ENCODE measurements at regions not wholly inside any gene's neighbourhood (a gene's known extent, or its start where the extent isn't known, plus 50 kb on each side); places are given as distances from the start of the nearest gene placed in this dataset.

GRCh38 chr1:55500601-55501000 lies 285.4 kb upstream of the USP24 start:
- Mint-ChIP-seq H3K4me1 (ENCODE audit: low read depth) (no peaks in the 10 kb centered on the region), H3K36me3 (ENCODE audit: low read depth) (no peaks in the 10 kb centered on the region), H3K9me3 (ENCODE audit: insufficient read depth) (no peaks in the 10 kb centered on the region), H3K4me3 (no peak overlapping the region), H3K27ac (no peak overlapping the region), H3K27me3 (ENCODE audit: low read depth) (peaks cover 2% of the 10 kb centered on the region)
- POLR2A ChIA-PET: no interaction called here
- no peak for ATAC-seq
- CTCF ChIA-PET: no interaction called here
- no peak for DNase-seq

GRCh38 chr1:55490547-55490946 lies 275.4 kb upstream of the USP24 start:
- no peaks in the 10 kb centered on the region for H3K9me3 Mint-ChIP-seq (ENCODE audit: insufficient read depth)
- no peaks in the 10 kb centered on the region for H3K4me1 Mint-ChIP-seq (ENCODE audit: low read depth)
- no peak overlapping the region for H3K4me3 Mint-ChIP-seq
- H3K36me3 Mint-ChIP-seq (ENCODE audit: low read depth): no peaks in the 10 kb centered on the region
- ChIA-PET CTCF (interaction anchor here (1.5 kb wide), 1 partner anchor 12 kb away, joined by 3 read pairs; no protein-coding TSS in a partner anchor), POLR2A (no interaction called here)
- ATAC-seq (no peak), DNase-seq (no peak)
- no peaks in the 10 kb centered on the region for H3K27me3 Mint-ChIP-seq (ENCODE audit: low read depth)
- H3K27ac Mint-ChIP-seq: no peak overlapping the region

GRCh38 chr1:55484173-55484572 lies 269.0 kb upstream of the USP24 start:
- H3K36me3 Mint-ChIP-seq (ENCODE audit: low read depth): no peaks in the 10 kb centered on the region
- DNase-seq (no peak), ATAC-seq (no peak)
- no peak overlapping the region for H3K27ac Mint-ChIP-seq
- H3K4me1 Mint-ChIP-seq (ENCODE audit: low read depth): no peaks in the 10 kb centered on the region
- POLR2A ChIA-PET: no interaction called here
- CTCF ChIA-PET: no interaction called here
- peaks cover 3% of the 10 kb centered on the region for H3K27me3 Mint-ChIP-seq (ENCODE audit: low read depth)
- H3K4me3 Mint-ChIP-seq: no peak overlapping the region
- H3K9me3 Mint-ChIP-seq (ENCODE audit: insufficient read depth): no peaks in the 10 kb centered on the region

GRCh38 chr1:55483523-55483922 lies 268.4 kb upstream of the USP24 start:
- ChIA-PET CTCF (interaction anchor here (0.9 kb wide), 1 partner anchor 108 kb away, joined by 3 read pairs; no protein-coding TSS in a partner anchor), POLR2A (no interaction called here)
- Mint-ChIP-seq H3K4me1 (ENCODE audit: low read depth) (no peaks in the 10 kb centered on the region), H3K36me3 (ENCODE audit: low read depth) (no peaks in the 10 kb centered on the region), H3K9me3 (ENCODE audit: insufficient read depth) (no peaks in the 10 kb centered on the region), H3K27ac (no peak overlapping the region), H3K4me3 (no peak overlapping the region), H3K27me3 (ENCODE audit: low read depth) (peaks cover 3% of the 10 kb centered on the region)
- ATAC-seq (no peak), DNase-seq (no peak)

- H3K27me3 Mint-ChIP-seq (ENCODE audit: low read depth): peaks cover 3% of the 10 kb centered on the region
- POLR2A ChIA-PET: no interaction called here
- H3K4me3 Mint-ChIP-seq: no peak overlapping the region
- H3K9me3 Mint-ChIP-seq (ENCODE audit: insufficient read depth): no peaks in the 10 kb centered on the region
- DNase-seq: no peak
- ATAC-seq: no peak
- no peaks in the 10 kb centered on the region for H3K36me3 Mint-ChIP-seq (ENCODE audit: low read depth)
- no peaks in the 10 kb centered on the region for H3K4me1 Mint-ChIP-seq (ENCODE audit: low read depth)
- CTCF ChIA-PET: no interaction called here
- H3K27ac Mint-ChIP-seq: no peak overlapping the region
These were observed 266.5 kb upstream of the USP24 start for GRCh38 chr1:55481634-55482033.

GRCh38 chr1:55480029-55480795 lies 265.0 kb upstream of the USP24 start:
- ChIA-PET POLR2A (no interaction called here), CTCF (interaction anchor here (1.0 to 2.4 kb wide), 4 partner anchors 106 to 1341 kb away, joined by 3 to 11 read pairs (median 4); no protein-coding TSS in a partner anchor)
- Mint-ChIP-seq H3K4me3 (no peak overlapping the region), H3K36me3 (ENCODE audit: low read depth) (no peaks in the 10 kb centered on the region), H3K27me3 (ENCODE audit: low read depth) (peaks cover 5% of the 10 kb centered on the region), H3K4me1 (ENCODE audit: low read depth) (no peaks in the 10 kb centered on the region), H3K27ac (no peak overlapping the region), H3K9me3 (ENCODE audit: insufficient read depth) (no peaks in the 10 kb centered on the region)
- no peak for DNase-seq
- ATAC-seq: no peak

- H3K4me3 Mint-ChIP-seq: no peak overlapping the region
These were observed 263.6 kb upstream of the USP24 start for GRCh38 chr1:55478742-55479141.

GRCh38 chr1:55477953-55478352 lies 262.8 kb upstream of the USP24 start:
- POLR2A ChIA-PET: no interaction called here
- H3K9me3 Mint-ChIP-seq (ENCODE audit: insufficient read depth): no peaks in the 10 kb centered on the region
- CTCF ChIA-PET: interaction anchor here (0.9 to 2.4 kb wide), 5 partner anchors 12 to 1107 kb away, joined by 3 to 11 read pairs (median 3); no protein-coding TSS in a partner anchor
- no peaks in the 10 kb centered on the region for H3K4me1 Mint-ChIP-seq (ENCODE audit: low read depth)
- no peaks in the 10 kb centered on the region for H3K36me3 Mint-ChIP-seq (ENCODE audit: low read depth)
- no peak for ATAC-seq
- DNase-seq: no peak
- H3K4me3 Mint-ChIP-seq: no peak overlapping the region
- peaks cover 5% of the 10 kb centered on the region for H3K27me3 Mint-ChIP-seq (ENCODE audit: low read depth)
- H3K27ac Mint-ChIP-seq: no peak overlapping the region

More at GRCh38 chr1:55478742-55479141, 263.6 kb upstream of the USP24 start:
- ChIA-PET CTCF (interaction anchor here (0.7 to 2.4 kb wide), 11 partner anchors 10 to 1342 kb away, joined by 3 to 11 read pairs (median 3); no protein-coding TSS in a partner anchor), POLR2A (no interaction called here)
- Mint-ChIP-seq H3K27ac (no peak overlapping the region), H3K36me3 (ENCODE audit: low read depth) (no peaks in the 10 kb centered on the region), H3K9me3 (ENCODE audit: insufficient read depth) (no peaks in the 10 kb centered on the region), H3K27me3 (ENCODE audit: low read depth) (peaks cover 5% of the 10 kb centered on the region), H3K4me1 (ENCODE audit: low read depth) (no peaks in the 10 kb centered on the region)
- no peak for ATAC-seq
- DNase-seq: no peak

GRCh38 chr1:55476445-55477015 lies 261.4 kb upstream of the USP24 start:
- no peaks in the 10 kb centered on the region for H3K36me3 Mint-ChIP-seq (ENCODE audit: low read depth)
- ATAC-seq (no peak), DNase-seq (no peak)
- H3K9me3 Mint-ChIP-seq (ENCODE audit: insufficient read depth): no peaks in the 10 kb centered on the region
- H3K27me3 Mint-ChIP-seq (ENCODE audit: low read depth): peaks cover 6% of the 10 kb centered on the region
- no peak overlapping the region for H3K27ac Mint-ChIP-seq
- H3K4me3 Mint-ChIP-seq: no peak overlapping the region
- no peaks in the 10 kb centered on the region for H3K4me1 Mint-ChIP-seq (ENCODE audit: low read depth)
- ChIA-PET CTCF (interaction anchor here (0.6 to 1.0 kb wide), 2 partner anchors 100 to 312 kb away, joined by 3 read pairs; no protein-coding TSS in a partner anchor), POLR2A (no interaction called here)

GRCh38 chr1:55474168-55474786 lies 259.1 kb upstream of the USP24 start:
- ChIA-PET CTCF (no interaction called here), POLR2A (no interaction called here)
- H3K9me3 Mint-ChIP-seq (ENCODE audit: insufficient read depth): no peaks in the 10 kb centered on the region

GRCh38 chr1:55473661-55474060 lies 258.5 kb upstream of the USP24 start:
- no peak for DNase-seq
- H3K27me3 Mint-ChIP-seq (ENCODE audit: low read depth): peaks cover 5% of the 10 kb centered on the region
- CTCF ChIA-PET: no interaction called here
- no peaks in the 10 kb centered on the region for H3K36me3 Mint-ChIP-seq (ENCODE audit: low read depth)
- no peak overlapping the region for H3K27ac Mint-ChIP-seq
- no peaks in the 10 kb centered on the region for H3K4me1 Mint-ChIP-seq (ENCODE audit: low read depth)
- no peak overlapping the region for H3K4me3 Mint-ChIP-seq
- no peak for ATAC-seq
- POLR2A ChIA-PET: no interaction called here
- H3K9me3 Mint-ChIP-seq (ENCODE audit: insufficient read depth): no peaks in the 10 kb centered on the region

More at GRCh38 chr1:55474168-55474786, 259.1 kb upstream of the USP24 start:
- H3K36me3 Mint-ChIP-seq (ENCODE audit: low read depth): no peaks in the 10 kb centered on the region
- ATAC-seq (no peak), DNase-seq (no peak)
- H3K27me3 Mint-ChIP-seq (ENCODE audit: low read depth): peaks cover 5% of the 10 kb centered on the region
- H3K27ac Mint-ChIP-seq: no peak overlapping the region
- H3K4me1 Mint-ChIP-seq (ENCODE audit: low read depth): no peaks in the 10 kb centered on the region
- no peak overlapping the region for H3K4me3 Mint-ChIP-seq

GRCh38 chr1:55472784-55473183 lies 257.6 kb upstream of the USP24 start:
- DNase-seq: no peak
- no peaks in the 10 kb centered on the region for H3K36me3 Mint-ChIP-seq (ENCODE audit: low read depth)
- no peak overlapping the region for H3K27ac Mint-ChIP-seq
- ATAC-seq: no peak
- ChIA-PET POLR2A (no interaction called here), CTCF (no interaction called here)
- peaks cover 5% of the 10 kb centered on the region for H3K27me3 Mint-ChIP-seq (ENCODE audit: low read depth)
- H3K4me3 Mint-ChIP-seq: no peak overlapping the region
- H3K9me3 Mint-ChIP-seq (ENCODE audit: insufficient read depth): no peaks in the 10 kb centered on the region
- no peaks in the 10 kb centered on the region for H3K4me1 Mint-ChIP-seq (ENCODE audit: low read depth)

All from activated CD8-positive, alpha-beta T cell treated with anti-CD3 and anti-CD28 coated beads, Interleukin-2, amount 10 ng/mL, durations not matched to agents 7 days and 5 days (primary cell).